ENCODE measurements at regions not wholly inside any gene's neighbourhood (a gene's known extent, or its start where the extent isn't known, plus 50 kb on each side); places are given as distances from the start of the nearest gene placed in this dataset.

- DNase-seq (ENCODE audit: low read depth) = no peak
- TF ChIP-seq CTCF (IDR thresholded peaks at IDR 0.05; ENCODE audit: insufficient read depth, low read depth, low read length) = no peak
- H3K4me3 ChIP-seq (ENCODE audit: low read depth, low read length) = no peak overlapping the region
These were observed 243.2 kb downstream of the CASP12 start for GRCh38 chr11:104655066-104655465.

GRCh38 chr11:104654181-104654813 lies 244.0 kb downstream of the CASP12 start:
- no peak for TF ChIP-seq CTCF (IDR thresholded peaks at IDR 0.05; ENCODE audit: insufficient read depth, low read depth, low read length)
- DNase-seq (ENCODE audit: low read depth) = peak; percentile 19
- H3K4me3 ChIP-seq (ENCODE audit: low read depth, low read length) = no peak overlapping the region

GRCh38 chr11:104653407-104653806 lies 244.9 kb downstream of the CASP12 start:
- DNase-seq (ENCODE audit: low read depth) = peak; percentile 32
- no peak for TF ChIP-seq CTCF (IDR thresholded peaks at IDR 0.05; ENCODE audit: insufficient read depth, low read depth, low read length)

GRCh38 chr11:104652996-104653395 lies 245.3 kb downstream of the CASP12 start:
- DNase-seq (ENCODE audit: low read depth) = peak; percentile 34
- H3K4me3 ChIP-seq (ENCODE audit: low read depth, low read length) = no peak overlapping the region
- no peak for TF ChIP-seq CTCF (IDR thresholded peaks at IDR 0.05; ENCODE audit: insufficient read depth, low read depth, low read length)

More at GRCh38 chr11:104653407-104653806, 244.9 kb downstream of the CASP12 start:
- H3K4me3 ChIP-seq (ENCODE audit: low read depth, low read length) = no peak overlapping the region

- no peak for TF ChIP-seq CTCF (IDR thresholded peaks at IDR 0.05; ENCODE audit: insufficient read depth, low read depth, low read length)
- DNase-seq (ENCODE audit: low read depth) = no peak
- no peak overlapping the region for H3K4me3 ChIP-seq (ENCODE audit: low read depth, low read length)
These were observed 248.0 kb downstream of the CASP12 start for GRCh38 chr11:104650234-104650633.

GRCh38 chr11:104649002-104649401 lies 249.3 kb downstream of the CASP12 start:
- DNase-seq (ENCODE audit: low read depth) = no peak
- TF ChIP-seq CTCF (IDR thresholded peaks at IDR 0.05; ENCODE audit: insufficient read depth, low read depth, low read length) = no peak

More at GRCh38 chr11:104649002-104649401, 249.3 kb downstream of the CASP12 start:
- no peak overlapping the region for H3K4me3 ChIP-seq (ENCODE audit: low read depth, low read length)

Data from fibroblast of villous mesenchyme (primary cell).